CD4-positive, CD25-positive, alpha-beta regulatory T cell (primary cell): ENCODE measurements at regions not wholly inside any gene's neighbourhood (a gene's known extent, or its start where the extent isn't known, plus 50 kb on each side); places are given as distances from the start of the nearest gene placed in this dataset.

Experiments
- ATAC-seq, 2 donors: fragments of 150-1000 bp; cut with Tn5 transposase; one replicate each; pipeline ENCODE4 v1.10.0; 2021; ENCODE audit warnings: low read depth in 2 of 2, moderate number of reproducible peaks in 2 of 2, moderate library complexity in 1 of 2
- DNase-seq, 3 donors: peaks; one replicate each; pipeline versions ENCODE4 v3.0.0 to v3.0.0-alpha.2; 2012 to 2022; ENCODE audit warnings: mixed read lengths in 1 of 3
- H3K27ac ChIP-seq: one replicate; pipeline ENCODE4 v1.7.0; 2013; ENCODE audit warnings: mild to moderate bottlenecking, low read length; ENCODE audit not compliant: insufficient read depth, poor library complexity, severe bottlenecking
- H3K27me3 ChIP-seq: one replicate; pipeline ENCODE4 v1.7.0; 2013; ENCODE audit warnings: low read length; ENCODE audit not compliant: control insufficient read depth, insufficient read depth
- H3K36me3 ChIP-seq: one replicate; pipeline ENCODE4 v1.7.0; 2013; ENCODE audit warnings: mild to moderate bottlenecking, low read length, moderate library complexity; ENCODE audit not compliant: control insufficient read depth, insufficient read depth
- H3K4me1 ChIP-seq: 2 replicates; pipeline ENCODE4 v1.7.0; 2013; ENCODE audit warnings: mild to moderate bottlenecking, low read length; ENCODE audit not compliant: insufficient read depth, control insufficient read depth, poor library complexity, severe bottlenecking
- H3K4me3 ChIP-seq: one replicate; pipeline ENCODE4 v1.7.0; 2013; ENCODE audit warnings: low read depth, mild to moderate bottlenecking, low read length, moderate library complexity
- H3K9me3 ChIP-seq, 2 experiments: 1 replicate in 1 of 2; 2 replicates in 1 of 2; pipeline ENCODE4 v1.7.0; 2013; ENCODE audit warnings: low read length in 2 of 2, mild to moderate bottlenecking in 1 of 2, moderate library complexity in 1 of 2; ENCODE audit not compliant: control insufficient read depth in 2 of 2
- H3K27ac Mint-ChIP-seq, 3 donors: one replicate each; pipeline ENCODE4 v1.8.0; 2020 to 2022; ENCODE audit warnings: mild to moderate bottlenecking in 3 of 3, mixed read lengths in 3 of 3, moderate library complexity in 2 of 3
- H3K27me3 Mint-ChIP-seq: one replicate; pipeline ENCODE4 v1.8.0; 2022; ENCODE audit warnings: mild to moderate bottlenecking, mixed read lengths
- H3K36me3 Mint-ChIP-seq: one replicate; pipeline ENCODE4 v1.8.0; 2020; ENCODE audit warnings: mixed read lengths
- H3K4me1 Mint-ChIP-seq, 4 donors: one replicate each; pipeline ENCODE4 v1.8.0; 2020 to 2022; ENCODE audit warnings: mixed read lengths in 4 of 4, mild to moderate bottlenecking in 1 of 4
- H3K4me3 Mint-ChIP-seq, 4 donors: one replicate each; pipeline ENCODE4 v1.8.0; 2020 to 2022; ENCODE audit warnings: mild to moderate bottlenecking in 4 of 4, mixed read lengths in 4 of 4, moderate library complexity in 3 of 4
- H3K9me3 Mint-ChIP-seq, 7 donors: one replicate each; pipeline ENCODE4 v1.8.0; 2020 to 2022; ENCODE audit warnings: mixed read lengths in 7 of 7, mild to moderate bottlenecking in 3 of 7, moderate library complexity in 2 of 7

DNA sequence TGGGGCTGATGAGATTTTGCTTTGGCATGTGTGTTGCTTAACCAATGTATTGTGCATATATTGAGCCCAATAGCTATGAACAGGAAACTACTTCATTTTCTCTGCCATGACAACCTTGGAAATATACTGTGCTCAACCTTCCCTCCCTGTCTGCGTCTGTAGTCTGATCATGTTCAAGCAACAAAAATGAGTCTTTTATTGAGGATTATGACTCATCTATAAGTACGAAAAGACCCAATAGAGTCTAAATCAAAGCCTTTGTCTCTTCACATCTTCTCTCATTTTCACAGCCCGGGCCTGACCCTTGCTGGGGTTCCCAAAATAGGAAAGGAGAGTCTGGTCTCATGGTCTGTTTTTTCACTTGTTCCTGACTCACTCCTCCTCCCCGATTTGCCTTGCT, 158.2 kb downstream of the CAND1 start:
- Mint-ChIP-seq H3K4me1 (peaks cover 0 to 6% (median 2%) of the 10 kb centered on the region in 4 donors), H3K9me3 (peaks cover 0 to 2% (median 0%) of the 10 kb centered on the region in 7 donors), H3K27ac (no peak overlapping the region), H3K4me3 (no peak overlapping the region), H3K27me3 (peaks cover 34% of the 10 kb centered on the region), H3K36me3 (no peaks in the 10 kb centered on the region)
- Histone ChIP-seq H3K27me3 (no peaks in the 10 kb centered on the region), H3K4me3 (no peak overlapping the region), H3K27ac (no peak overlapping the region), H3K4me1 (no peaks in the 10 kb centered on the region), H3K36me3 (no peaks in the 10 kb centered on the region), H3K9me3 (no peaks in the 10 kb centered on the region)
- DNase-seq (no peak), ATAC-seq (no peak)

DNA sequence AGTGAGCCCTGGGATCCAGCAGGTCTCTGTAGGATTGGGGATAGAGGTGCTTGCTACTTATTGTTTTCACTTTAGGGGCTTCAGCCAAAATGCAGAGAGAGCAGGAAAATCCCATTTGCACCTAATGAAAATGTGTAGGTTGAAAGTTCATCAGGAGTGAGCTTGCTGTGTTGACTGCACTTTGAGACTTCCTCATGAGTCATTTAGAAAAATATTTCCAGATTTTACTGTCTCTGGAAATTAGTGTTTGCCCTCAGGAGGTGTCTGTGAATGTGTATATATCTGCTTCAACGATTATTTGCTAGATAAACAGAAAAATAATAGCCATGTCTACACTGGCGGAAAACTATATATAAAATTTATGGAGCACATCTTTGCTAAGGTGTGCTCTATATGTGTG, 159.3 kb downstream of the CAND1 start:
- no peaks in the 10 kb centered on the region for H3K9me3 ChIP-seq
- Mint-ChIP-seq H3K4me3 (no peak overlapping the region), H3K27ac (no peak overlapping the region), H3K4me1 (peaks cover 0 to 6% (median 2%) of the 10 kb centered on the region in 4 donors), H3K36me3 (no peaks in the 10 kb centered on the region), H3K9me3 (peaks cover 0 to 2% (median 0%) of the 10 kb centered on the region in 7 donors), H3K27me3 (peaks cover 28% of the 10 kb centered on the region)
- H3K4me3 ChIP-seq = no peak overlapping the region
- no peak for ATAC-seq
- DNase-seq = no peak
- H3K4me1 ChIP-seq = no peaks in the 10 kb centered on the region
- no peak overlapping the region for H3K27ac ChIP-seq
- H3K36me3 ChIP-seq = no peaks in the 10 kb centered on the region
- no peaks in the 10 kb centered on the region for H3K27me3 ChIP-seq

DNA sequence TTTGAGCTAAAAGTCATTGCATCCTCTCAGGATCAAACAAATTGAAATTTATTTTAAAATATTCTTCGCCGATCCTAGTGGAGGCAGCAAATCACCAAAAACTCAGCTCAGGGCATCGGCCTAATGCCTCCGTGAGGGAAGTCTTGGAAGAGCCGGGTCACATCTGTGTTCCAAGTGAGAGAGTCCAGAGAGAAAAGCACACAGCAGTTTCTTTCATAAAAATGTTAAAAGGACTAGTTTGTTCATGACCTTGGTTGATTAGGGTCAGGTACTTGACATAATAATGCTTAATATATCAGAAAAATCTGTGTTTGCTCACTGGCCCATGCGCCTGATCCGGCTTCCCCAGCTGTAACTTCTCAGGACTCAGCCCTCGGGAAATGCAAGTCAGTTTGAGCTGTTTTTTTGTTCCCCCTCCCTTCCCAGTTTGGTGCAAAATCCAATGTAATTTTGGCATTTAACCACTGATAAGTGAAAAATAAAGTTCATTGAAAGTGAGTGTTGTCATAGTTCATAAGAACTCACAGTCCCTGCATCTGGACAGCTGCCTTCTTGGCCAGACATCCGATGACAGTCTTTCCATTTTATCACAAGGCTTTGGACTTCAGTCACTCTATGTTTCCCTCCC, 161.7 kb downstream of the CAND1 start:
- Mint-ChIP-seq H3K4me1 (peaks cover 0 to 5% (median 1%) of the 10 kb centered on the region in 4 donors), H3K27ac (no peak overlapping the region), H3K9me3 (peaks cover 0 to 2% (median 0%) of the 10 kb centered on the region in 7 donors), H3K27me3 (peaks cover 18% of the 10 kb centered on the region), H3K4me3 (no peak overlapping the region), H3K36me3 (no peaks in the 10 kb centered on the region)
- Histone ChIP-seq H3K9me3 (no peaks in the 10 kb centered on the region), H3K27me3 (no peaks in the 10 kb centered on the region), H3K36me3 (no peaks in the 10 kb centered on the region), H3K4me3 (no peak overlapping the region), H3K4me1 (no peaks in the 10 kb centered on the region), H3K27ac (no peak overlapping the region)
- DNase-seq (no peak), ATAC-seq (no peak)

DNA sequence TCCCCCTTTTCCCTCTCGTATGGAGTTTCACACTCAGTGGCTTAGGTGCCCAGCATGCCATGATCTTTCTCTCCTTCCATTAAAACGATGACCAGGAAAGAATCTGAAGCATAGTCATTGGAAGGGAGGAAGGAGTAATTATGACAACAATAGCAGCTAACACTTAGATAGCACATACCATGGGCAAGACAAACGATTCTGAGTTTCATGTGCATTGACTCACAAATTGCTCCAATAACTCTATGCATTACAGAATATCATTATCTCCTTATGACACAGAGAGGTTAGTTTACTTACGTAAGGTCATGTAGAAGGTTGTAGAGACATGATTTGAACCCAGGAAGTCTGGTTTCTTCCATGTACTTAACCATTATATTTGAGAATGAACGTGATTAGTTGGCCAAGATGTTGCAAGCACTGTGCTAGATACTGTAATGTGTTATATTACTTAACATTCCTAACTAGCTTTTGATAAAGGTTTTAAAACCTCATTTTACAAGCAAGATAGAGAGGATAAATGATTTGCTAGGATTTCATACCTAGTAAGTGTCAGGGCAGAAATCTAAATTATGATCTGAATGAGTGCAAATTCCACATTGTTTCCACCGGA, 162.4 kb downstream of the CAND1 start:
- peaks cover 0 to 4% (median 1%) of the 10 kb centered on the region in 4 donors for H3K4me1 Mint-ChIP-seq
- no peaks in the 10 kb centered on the region for H3K27me3 ChIP-seq
- H3K27ac ChIP-seq = no peak overlapping the region
- peaks cover 0 to 2% (median 0%) of the 10 kb centered on the region in 7 donors for H3K9me3 Mint-ChIP-seq
- ATAC-seq (no peak), DNase-seq (no peak)
- no peaks in the 10 kb centered on the region for H3K36me3 Mint-ChIP-seq
- H3K4me1 ChIP-seq = no peaks in the 10 kb centered on the region
- no peaks in the 10 kb centered on the region for H3K36me3 ChIP-seq
- peaks cover 15% of the 10 kb centered on the region for H3K27me3 Mint-ChIP-seq
- H3K27ac Mint-ChIP-seq = no peak overlapping the region
- H3K4me3 Mint-ChIP-seq = no peak overlapping the region
- H3K4me3 ChIP-seq = no peak overlapping the region
- no peaks in the 10 kb centered on the region for H3K9me3 ChIP-seq

DNA sequence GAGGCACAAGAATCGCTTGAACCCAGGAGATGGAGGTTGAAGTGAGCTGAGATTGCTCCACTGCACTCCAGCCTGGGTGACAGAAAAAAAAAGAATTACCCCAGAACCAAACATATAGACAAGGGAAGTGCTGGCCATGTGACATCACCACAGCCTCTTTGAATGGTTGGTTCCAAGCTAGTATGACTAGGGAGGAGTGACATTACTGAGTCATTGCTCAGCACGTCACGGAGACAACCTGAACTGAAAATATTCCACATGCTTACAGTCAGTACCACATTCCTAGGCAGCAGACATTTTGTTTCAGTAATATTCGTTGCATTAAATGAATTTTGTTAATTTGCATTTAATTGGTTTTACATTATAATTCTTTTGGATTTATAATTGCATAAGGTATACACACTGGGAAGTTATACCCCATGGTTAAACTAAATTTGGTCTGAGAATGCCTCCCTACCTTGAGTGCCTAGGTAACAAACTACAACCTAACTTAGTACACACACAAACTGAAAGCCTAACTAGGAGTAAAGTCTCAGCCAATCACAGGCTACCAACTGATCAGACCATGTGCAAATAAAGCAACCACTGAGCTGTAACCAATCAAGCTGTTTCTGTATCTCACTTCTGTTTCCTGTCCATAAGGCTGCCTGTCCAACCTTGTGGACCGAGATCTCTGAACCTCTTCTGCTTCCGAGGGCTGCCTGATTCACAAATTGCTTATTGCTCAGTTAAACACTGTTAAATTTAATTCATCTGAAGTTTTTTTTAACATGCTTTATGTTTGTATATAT, 164.4 kb downstream of the CAND1 start:
- H3K4me1 ChIP-seq = no peaks in the 10 kb centered on the region
- no peaks in the 10 kb centered on the region for H3K9me3 ChIP-seq
- peaks cover 0 to 2% (median 0%) of the 10 kb centered on the region in 7 donors for H3K9me3 Mint-ChIP-seq
- H3K27ac Mint-ChIP-seq = no peak overlapping the region
- no peak overlapping the region for H3K27ac ChIP-seq
- H3K4me3 ChIP-seq = no peak overlapping the region
- DNase-seq (no peak), ATAC-seq (no peak)
- no peaks in the 10 kb centered on the region for H3K36me3 ChIP-seq
- no peaks in the 10 kb centered on the region for H3K27me3 Mint-ChIP-seq
- no peaks in the 10 kb centered on the region for H3K27me3 ChIP-seq
- no peak overlapping the region for H3K4me3 Mint-ChIP-seq
- no peaks in the 10 kb centered on the region for H3K36me3 Mint-ChIP-seq
- H3K4me1 Mint-ChIP-seq = peaks cover 0 to 13% (median 1%) of the 10 kb centered on the region in 4 donors

DNA sequence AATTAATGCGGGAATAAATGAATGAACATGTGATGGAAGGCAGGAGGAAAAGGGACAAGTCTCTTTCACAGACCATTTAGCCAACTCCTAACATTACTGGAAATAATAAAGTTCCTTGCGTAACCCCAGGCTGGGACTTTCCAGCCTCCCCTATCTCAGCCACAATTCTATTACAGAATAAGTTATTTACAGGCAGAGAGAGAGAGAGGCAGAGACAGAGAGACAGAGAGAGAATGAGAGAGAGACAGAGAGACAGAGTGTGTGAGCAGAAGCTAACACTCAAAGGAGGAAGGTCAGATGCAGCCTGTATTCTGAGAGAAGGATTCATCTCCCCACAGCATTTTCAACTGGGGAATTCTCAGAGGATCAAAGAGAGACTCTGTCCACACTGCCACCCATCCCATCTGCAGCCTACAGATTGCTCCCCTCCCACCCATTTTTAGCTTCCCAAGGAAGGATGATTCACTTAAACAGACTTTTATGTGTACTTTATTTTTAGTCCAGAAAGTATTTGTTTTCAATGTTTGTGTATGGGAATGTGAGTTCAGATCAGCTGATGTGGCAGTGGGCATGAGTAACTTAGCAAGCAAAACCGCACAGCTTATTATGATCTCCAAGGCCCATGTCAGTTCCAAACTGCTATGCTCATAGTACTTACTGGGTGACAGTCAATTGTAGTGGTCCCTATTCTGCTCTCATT, 165.7 kb downstream of the CAND1 start:
- H3K4me1 Mint-ChIP-seq = peaks cover 0 to 13% (median 1%) of the 10 kb centered on the region in 4 donors
- no peak overlapping the region for H3K27ac Mint-ChIP-seq

DNA sequence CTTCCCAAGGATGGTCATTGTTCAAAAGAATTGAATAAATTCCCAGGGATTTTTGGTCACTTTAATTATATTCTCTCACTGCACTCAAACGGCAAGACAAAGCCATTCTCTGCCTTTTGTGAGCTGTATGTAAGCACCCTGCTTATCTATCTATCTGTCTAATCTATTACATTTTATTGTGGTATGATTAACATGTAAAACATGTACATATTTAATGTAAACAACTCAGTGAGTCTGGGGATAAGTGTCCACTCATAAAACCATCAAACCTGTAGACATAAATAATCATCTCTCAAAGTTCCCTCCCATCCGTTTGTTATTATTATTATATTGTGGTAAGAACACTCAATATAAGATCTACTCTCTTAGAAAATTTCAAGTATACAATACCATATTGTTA, 167.1 kb downstream of the CAND1 start:
- H3K36me3 Mint-ChIP-seq = no peaks in the 10 kb centered on the region
- Histone ChIP-seq H3K27me3 (no peaks in the 10 kb centered on the region), H3K36me3 (no peaks in the 10 kb centered on the region), H3K4me3 (no peak overlapping the region), H3K4me1 (peaks cover under 1% of the 10 kb centered on the region), H3K9me3 (no peaks in the 10 kb centered on the region), H3K27ac (no peak overlapping the region)
- H3K4me1 Mint-ChIP-seq = peaks cover 0 to 18% (median 4%) of the 10 kb centered on the region in 4 donors
- ATAC-seq (no peak), DNase-seq (no peak)
- no peak overlapping the region for H3K4me3 Mint-ChIP-seq
- peak overlapping the region in 1 of 3 donors; percentile 19 for H3K27ac Mint-ChIP-seq
- H3K9me3 Mint-ChIP-seq = peaks cover 0 to 4% (median 0%) of the 10 kb centered on the region in 7 donors
- no peaks in the 10 kb centered on the region for H3K27me3 Mint-ChIP-seq

More for the DNA sequence above, 165.7 kb downstream of the CAND1 start:
- H3K4me1 ChIP-seq = no peaks in the 10 kb centered on the region
- no peaks in the 10 kb centered on the region for H3K27me3 ChIP-seq
- H3K4me3 ChIP-seq = no peak overlapping the region
- DNase-seq (no peak), ATAC-seq (no peak)
- no peaks in the 10 kb centered on the region for H3K9me3 ChIP-seq
- Mint-ChIP-seq H3K9me3 (peaks cover 0 to 4% (median 0%) of the 10 kb centered on the region in 7 donors), H3K4me3 (no peak overlapping the region), H3K27me3 (no peaks in the 10 kb centered on the region), H3K36me3 (no peaks in the 10 kb centered on the region)
- no peak overlapping the region for H3K27ac ChIP-seq
- no peaks in the 10 kb centered on the region for H3K36me3 ChIP-seq
